GM15510 (cell line): ENCODE measurements at regions not wholly inside any gene's neighbourhood (a gene's known extent, or its start where the extent isn't known, plus 50 kb on each side); places are given as distances from the start of the nearest gene placed in this dataset.

Experiments used
- POLR2A ChIP-seq: IDR thresholded peaks from 3 replicates; pipeline ENCODE4 v1.6.1; 2011; ENCODE audit warnings: borderline replicate concordance; ENCODE audit not compliant: insufficient read length; ENCODE audit errors: extremely low read depth

DNA sequence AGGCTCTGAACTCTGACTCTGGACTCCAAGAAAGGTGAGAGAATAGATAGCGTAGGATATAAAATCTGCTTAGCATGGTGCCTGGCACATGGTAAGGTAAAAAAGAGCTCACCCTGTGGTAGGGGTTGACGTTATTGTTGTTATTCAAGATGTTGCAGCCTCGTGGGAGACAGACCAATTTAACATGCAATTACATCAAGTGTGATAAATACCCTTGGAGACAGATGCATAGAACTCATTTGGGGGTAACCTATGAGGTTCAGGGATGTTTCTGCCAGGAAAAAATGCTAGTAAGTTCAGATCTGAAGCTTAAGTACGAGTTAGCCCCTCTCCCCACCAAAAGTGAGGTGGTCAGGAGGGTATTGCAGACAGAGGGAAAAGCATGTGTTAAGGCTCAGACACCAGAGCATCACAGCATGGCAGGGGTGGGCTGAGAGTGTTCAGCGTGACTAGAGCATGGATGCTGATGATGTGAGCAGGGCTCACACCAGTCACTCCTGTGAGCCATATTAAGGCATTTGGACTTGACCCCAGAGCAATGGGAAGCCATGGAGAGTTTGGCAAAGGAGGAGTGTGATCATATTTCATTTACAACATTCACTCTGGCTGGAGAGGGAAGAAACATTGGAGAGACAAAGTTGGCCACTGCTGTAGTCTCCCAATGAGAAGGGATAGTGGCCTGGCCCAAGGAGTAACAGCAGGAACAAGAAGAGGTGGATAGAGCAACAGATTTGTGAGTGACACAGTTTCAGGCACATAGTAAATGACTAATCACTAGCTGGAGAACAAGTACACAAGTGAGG, 181.0 kb downstream of the UACA start:
- TF ChIP-seq POLR2A, result no peak

DNA sequence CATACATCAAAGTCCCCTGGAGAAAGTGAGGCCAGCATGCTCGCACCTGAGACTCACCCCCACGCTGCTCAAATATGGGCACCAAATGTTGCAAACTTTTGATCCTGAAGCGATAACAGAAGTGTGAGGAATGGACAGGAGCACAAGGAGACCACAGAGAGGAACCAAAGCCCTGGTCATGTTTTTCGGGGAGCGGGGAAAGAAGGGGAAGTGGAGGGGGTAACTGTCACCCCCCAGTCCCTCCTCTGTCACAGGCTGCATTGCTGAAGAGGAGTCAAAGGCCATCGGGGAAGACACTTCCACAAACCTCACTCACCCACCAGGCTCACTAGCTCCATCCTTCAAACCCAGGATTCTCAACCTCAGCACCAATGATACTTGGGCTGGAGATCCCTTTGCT, 182.4 kb downstream of the UACA start:
- no peak for TF ChIP-seq POLR2A

DNA sequence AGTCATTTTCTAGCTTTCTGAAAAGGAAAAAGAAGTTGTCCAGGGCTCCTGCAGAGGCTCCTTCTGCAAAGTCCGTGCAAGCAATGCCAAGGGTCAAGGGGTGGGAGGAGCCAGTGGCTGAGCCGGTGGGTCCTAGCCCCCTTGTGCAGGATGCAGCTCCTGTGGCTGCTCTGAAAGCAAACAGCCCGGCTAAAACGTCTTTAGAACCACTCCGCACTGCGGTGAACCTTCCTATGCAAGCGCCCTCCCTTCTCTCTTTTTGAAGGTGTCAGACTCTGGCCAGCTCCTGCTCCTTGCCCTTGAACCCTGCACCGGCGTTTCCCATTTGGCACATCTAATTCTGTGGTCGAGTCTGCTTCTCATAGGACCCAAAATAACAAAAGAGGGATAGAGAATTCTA, 183.1 kb downstream of the UACA start:
- TF ChIP-seq POLR2A, result no peak

DNA sequence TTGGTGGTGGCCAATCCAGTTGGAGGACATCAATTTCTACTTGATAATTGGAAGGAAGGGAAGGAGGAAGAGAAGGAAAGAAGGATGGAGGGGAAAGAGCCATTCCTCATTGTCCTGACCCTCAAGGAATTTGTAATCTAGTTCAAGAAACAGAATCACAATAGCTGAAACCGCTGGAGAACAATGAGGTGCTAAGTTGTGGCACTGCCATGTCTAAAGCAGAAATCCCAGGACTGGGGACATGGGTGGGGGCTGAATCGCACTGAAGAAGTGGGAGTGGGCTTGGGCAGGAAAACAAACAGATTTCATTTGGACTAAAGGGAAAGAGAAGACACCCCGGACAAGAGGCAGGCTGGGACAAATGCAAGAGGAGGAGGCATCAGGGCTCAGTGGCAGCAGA, 183.6 kb downstream of the UACA start:
- TF ChIP-seq POLR2A, result no peak

- no peak for TF ChIP-seq POLR2A
Measured at GRCh38 chr15:70578196-70578595, 185.2 kb downstream of the UACA start.

DNA sequence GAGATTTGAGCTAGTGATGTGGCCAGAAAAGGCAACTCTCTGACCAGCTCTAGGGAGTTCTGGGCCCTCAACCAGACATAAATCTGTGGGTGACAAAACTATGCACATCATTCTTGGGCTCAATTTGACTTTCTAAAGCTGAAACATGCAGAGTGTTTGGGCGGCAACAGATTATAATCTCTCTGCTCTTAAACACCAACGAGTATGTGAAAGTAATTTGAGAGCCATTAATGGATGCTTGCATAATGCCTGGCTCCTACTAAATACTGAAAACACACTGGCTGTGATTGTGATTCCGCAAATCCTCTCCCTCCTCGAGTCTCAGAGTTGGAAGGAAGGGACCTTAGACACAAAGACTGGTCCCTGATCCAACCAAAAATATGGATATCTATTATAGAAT, 186.7 kb downstream of the UACA start:
- TF ChIP-seq POLR2A, result no peak

DNA sequence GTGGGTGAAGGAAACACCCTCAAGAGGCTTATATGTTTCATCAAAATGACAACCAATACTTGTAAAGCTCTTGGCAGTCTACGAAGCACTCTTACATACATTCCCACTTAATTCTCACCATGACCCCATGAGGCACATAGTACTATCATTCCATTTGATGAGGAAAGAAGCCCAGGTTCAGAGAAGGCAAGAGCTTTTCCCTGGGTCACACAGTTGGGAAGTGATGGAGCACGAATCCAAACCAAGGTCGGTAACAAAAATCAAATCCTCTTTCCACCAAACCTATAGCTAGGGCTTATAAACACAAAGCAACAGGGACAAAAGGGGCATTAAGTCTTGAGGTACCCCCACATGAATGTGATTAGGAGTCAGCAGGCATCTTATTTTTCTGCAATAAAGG, 187.1 kb downstream of the UACA start:
- TF ChIP-seq POLR2A, result no peak

DNA sequence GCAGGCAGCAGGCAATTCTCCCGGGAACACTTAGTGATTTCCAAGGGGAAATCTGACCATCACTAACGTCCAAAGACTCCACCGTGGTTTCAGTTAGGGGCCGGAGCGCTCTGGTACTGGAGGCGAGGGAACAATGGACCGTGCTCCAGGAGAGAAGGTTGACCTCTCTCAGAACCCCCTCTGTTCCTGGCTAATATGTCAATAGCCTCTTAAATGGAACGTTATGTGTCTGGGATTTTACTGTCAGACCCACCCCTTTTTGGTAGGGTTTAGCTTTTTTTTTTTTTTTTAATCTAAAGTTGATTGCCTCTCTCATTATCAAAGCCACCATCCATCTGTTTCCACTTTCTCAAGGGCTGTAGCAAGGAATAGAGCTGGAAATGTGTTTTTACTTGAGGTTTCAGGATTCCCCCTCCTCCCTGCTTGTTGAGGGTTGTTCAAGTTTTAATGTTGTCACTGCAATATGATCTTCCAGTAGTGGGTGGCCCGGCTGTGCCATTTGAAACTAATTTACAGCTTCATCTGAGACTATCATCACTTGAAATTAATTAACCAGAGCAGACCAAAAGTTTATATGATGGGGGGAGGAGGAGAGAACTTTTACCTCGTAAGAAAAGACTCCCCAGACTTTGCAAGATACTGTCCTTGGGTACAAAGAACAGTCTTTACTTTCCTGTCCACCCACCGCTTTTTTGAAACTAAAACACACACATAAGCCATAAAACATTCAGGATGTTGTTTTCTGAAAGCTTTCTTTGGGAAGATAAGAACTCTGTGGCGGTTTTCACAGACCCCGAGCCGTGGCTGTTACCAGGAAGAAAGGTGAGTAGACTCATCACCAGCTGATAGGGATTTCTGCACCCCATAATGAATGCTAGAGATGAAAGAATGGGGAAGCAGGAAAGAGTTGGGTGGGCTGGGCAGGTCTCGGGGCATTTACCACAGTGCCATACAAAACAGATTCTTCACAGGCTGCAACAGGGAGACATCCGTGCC, 187.8 kb downstream of the UACA start:
- TF ChIP-seq POLR2A, result no peak

- no peak for TF ChIP-seq POLR2A
Measured at GRCh38 chr15:70573121-70573850, 190.1 kb downstream of the UACA start.

- TF ChIP-seq POLR2A, result no peak
Measured at GRCh38 chr15:70569714-70570231, 193.6 kb downstream of the UACA start.

- no peak for TF ChIP-seq POLR2A
Measured at GRCh38 chr15:70569091-70569713, 194.2 kb downstream of the UACA start.

- TF ChIP-seq POLR2A, result no peak
Measured at GRCh38 chr15:70566989-70567388, 196.4 kb downstream of the UACA start.

- no peak for TF ChIP-seq POLR2A
Measured at GRCh38 chr15:70566047-70566835, 197.1 kb downstream of the UACA start.
